ENCODE measurements at regions not wholly inside any gene's neighbourhood (a gene's known extent, or its start where the extent isn't known, plus 50 kb on each side); places are given as distances from the start of the nearest gene placed in this dataset.
A peak's percentile ranks its signal among the peaks of the same experiment; 100 is the strongest.

DNA sequence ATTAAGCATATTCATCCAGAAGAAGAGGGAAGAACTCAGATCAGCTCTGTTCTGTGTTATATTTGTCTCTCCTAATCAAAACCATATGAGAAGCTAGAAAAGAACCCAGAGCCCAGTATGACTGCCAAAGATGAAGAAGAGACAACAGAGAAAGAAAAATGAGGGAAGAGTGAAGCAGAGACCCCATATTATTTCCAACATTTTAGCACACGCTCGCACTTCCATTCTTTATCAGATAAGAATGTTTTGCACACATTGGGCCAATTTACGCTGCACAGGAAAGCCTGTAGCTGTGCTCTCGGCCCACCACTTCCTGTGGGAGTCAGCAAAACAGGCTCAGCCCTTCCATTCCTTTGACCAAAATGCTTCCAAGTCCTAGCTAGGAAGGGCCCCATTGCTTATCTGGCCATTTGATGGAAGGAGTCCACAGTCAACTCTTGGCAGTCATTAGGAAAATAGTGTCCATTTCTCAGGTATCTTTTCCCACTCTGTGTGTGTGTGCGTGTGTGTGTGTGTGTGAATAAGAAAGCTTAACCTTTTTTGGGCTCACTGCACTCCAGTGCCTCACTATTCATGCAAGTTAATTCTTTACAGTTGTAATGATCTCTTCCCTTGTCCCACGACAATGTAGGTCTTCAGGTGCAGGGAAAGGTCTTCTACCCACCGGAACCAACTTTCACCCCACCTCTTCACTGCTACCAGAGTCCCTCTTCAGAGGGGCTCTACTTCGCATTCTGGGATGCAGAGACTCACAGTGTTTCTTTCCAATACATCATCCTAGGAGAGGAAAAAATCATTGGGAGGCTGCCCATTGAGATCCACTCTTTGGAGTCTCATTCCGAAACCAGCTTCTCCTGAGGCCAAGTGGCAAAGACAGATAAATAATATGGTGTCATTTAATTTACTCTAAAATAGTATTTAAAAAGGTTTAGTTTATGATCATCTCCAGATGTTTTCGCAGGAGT is 237.5 kb downstream of the COG6 start:
- no peaks in the 10 kb centered on the region for H3K27me3 ChIP-seq
- H3K9me3 ChIP-seq, result no peaks in the 10 kb centered on the region
- 80 to 86% methylated on average over 10 of the region's 10 CpGs for WGBS, 2 donors
- TF ChIP-seq, protein P1, sequence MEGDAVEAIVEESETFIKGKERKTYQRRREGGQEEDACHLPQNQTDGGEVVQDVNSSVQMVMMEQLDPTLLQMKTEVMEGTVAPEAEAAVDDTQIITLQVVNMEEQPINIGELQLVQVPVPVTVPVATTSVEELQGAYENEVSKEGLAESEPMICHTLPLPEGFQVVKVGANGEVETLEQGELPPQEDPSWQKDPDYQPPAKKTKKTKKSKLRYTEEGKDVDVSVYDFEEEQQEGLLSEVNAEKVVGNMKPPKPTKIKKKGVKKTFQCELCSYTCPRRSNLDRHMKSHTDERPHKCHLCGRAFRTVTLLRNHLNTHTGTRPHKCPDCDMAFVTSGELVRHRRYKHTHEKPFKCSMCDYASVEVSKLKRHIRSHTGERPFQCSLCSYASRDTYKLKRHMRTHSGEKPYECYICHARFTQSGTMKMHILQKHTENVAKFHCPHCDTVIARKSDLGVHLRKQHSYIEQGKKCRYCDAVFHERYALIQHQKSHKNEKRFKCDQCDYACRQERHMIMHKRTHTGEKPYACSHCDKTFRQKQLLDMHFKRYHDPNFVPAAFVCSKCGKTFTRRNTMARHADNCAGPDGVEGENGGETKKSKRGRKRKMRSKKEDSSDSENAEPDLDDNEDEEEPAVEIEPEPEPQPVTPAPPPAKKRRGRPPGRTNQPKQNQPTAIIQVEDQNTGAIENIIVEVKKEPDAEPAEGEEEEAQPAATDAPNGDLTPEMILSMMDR (IDR thresholded peaks at IDR 0.05), result no peak
- no peak overlapping the region for H3K27ac ChIP-seq
- no peak overlapping the region for H3K4me3 ChIP-seq
- H3K36me3 ChIP-seq, result no peaks in the 10 kb centered on the region
- FAIRE-seq (no peak), DNase-seq (no peak), ATAC-seq (peak in 3 of 4 donors; percentile 18 to 58 (median 41))
- intact Hi-C loops (cut with DNase I), result no loop called here
- H3K4me1 ChIP-seq, result no peaks in the 10 kb centered on the region

DNA sequence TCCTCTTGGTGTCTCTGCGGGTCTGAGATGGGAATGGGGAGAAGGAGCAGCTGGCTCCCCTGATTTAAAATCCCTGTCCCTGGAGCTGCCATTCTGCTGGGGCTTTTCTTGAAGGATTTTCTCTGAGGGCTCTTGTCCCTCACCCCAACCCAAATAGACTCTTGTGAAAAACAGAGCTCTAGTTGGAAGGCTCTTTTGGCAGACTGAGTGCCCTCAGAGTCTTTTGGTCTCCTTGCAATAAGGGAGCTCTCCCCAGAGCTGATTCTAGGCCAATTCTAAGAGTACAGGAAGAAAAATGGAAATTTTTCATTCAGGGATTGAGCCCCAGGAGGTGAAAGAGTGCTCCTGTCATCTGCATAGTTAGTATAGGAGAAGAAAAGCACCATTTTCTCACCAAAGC is 238.3 kb downstream of the COG6 start:
- Histone ChIP-seq H3K4me1 (no peaks in the 10 kb centered on the region), H3K27me3 (no peaks in the 10 kb centered on the region), H3K27ac (no peak overlapping the region), H3K36me3 (no peaks in the 10 kb centered on the region), H3K9me3 (no peaks in the 10 kb centered on the region), H3K4me3 (no peak overlapping the region)
- ATAC-seq (no peak), DNase-seq (no peak), FAIRE-seq (no peak)
- WGBS, 2 donors, result 83 to 84% methylated on average over 1 of the region's 1 CpG
- intact Hi-C loops (cut with DNase I), result no loop called here
- TF ChIP-seq, protein P1 (IDR thresholded peaks at IDR 0.05), result no peak

DNA sequence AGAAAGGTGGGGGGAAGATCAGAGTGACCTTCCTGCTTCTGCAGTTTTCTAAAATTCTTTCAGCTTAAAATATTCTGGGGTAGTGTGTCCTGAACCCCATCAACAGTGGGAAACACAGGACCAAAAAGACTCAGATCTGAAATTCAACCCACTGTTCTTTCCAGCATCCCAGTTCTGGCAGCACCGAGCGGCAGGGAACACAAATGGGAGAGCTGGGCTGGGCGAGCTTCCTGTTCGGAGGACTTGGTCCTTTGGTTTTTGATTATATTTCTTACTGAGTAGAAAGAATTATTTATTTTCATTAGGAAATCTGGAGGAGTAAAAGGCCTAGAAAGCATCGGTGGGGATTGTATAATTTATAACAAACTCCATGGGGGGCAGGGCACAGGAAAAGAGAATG is 239.1 kb downstream of the COG6 start:
- intact Hi-C loops (cut with DNase I), result no loop called here
- FAIRE-seq, result no peak
- Histone ChIP-seq H3K36me3 (no peaks in the 10 kb centered on the region), H3K9me3 (no peaks in the 10 kb centered on the region), H3K4me3 (no peak overlapping the region), H3K27me3 (no peaks in the 10 kb centered on the region), H3K4me1 (peaks cover 0 to under 1% (median 0%) of the 10 kb centered on the region in 3 donors), H3K27ac (no peak overlapping the region)
- 79 to 85% methylated on average over 5 of the region's 5 CpGs for WGBS, 2 donors
- TF ChIP-seq, protein P1 (IDR thresholded peaks at IDR 0.05), result no peak
- no peak for ATAC-seq
- DNase-seq, result no peak

DNA sequence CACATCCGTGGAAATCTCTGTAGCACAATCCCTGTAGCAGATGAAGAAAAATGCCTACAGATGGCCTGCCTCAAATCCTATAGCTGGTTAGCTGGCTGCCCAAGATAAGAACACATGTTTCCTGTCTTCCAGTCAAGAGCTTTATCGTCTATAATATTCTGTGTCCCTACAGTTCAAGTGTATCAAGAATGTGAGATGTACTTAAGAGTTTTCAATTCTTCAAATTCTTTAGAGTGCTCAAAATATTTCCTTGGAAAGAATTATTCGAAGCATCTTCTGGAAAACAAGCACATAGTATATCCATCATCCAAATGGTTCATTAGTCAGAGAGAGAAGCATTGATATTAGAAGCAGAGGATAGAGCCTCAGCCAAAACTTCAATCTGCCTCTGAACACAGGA is 239.8 kb downstream of the COG6 start:
- Histone ChIP-seq H3K36me3 (no peaks in the 10 kb centered on the region), H3K27ac (no peak overlapping the region), H3K4me1 (peaks cover 5 to 6% (median 6%) of the 10 kb centered on the region in 3 donors), H3K27me3 (no peaks in the 10 kb centered on the region), H3K9me3 (no peaks in the 10 kb centered on the region), H3K4me3 (no peak overlapping the region)
- TF ChIP-seq, protein P1 (IDR thresholded peaks at IDR 0.05), result no peak
- 53 to 62% methylated on average over 3 of the region's 3 CpGs for WGBS, 2 donors
- intact Hi-C loops (cut with DNase I), result no loop called here
- ATAC-seq (no peak), DNase-seq (no peak), FAIRE-seq (no peak)

DNA sequence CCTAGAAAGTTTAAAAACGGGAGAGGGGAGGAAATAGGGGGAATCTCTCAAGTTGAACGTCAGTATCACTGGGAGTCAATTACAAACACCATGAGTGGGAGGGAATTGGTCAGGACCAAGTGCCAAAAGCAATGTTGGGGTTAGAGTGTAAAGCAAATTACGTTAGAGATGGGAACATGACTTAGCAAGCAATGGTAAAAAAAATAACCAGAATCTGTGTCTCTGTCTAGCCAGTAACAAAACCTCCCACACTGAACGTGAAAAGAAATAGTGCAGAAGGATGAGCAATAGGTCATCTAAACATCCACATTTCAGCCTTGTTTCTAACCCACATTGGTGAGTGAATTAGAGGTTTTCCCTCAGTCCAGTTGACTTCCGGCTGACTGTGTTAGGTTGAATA is 242.2 kb downstream of the COG6 start:
- 88% methylated on average over 5 of the region's 5 CpGs for WGBS, 2 donors
- H3K9me3 ChIP-seq, result no peaks in the 10 kb centered on the region
- no peaks in the 10 kb centered on the region for H3K36me3 ChIP-seq
- TF ChIP-seq, protein P1 (IDR thresholded peaks at IDR 0.05), result no peak
- DNase-seq (no peak), ATAC-seq (peak in 1 of 4 donors; percentile 14), FAIRE-seq (no peak)
- H3K27me3 ChIP-seq, result no peaks in the 10 kb centered on the region
- no peak overlapping the region for H3K27ac ChIP-seq
- intact Hi-C loops (cut with DNase I), result no loop called here
- no peak overlapping the region for H3K4me3 ChIP-seq
- peaks cover 8 to 13% (median 13%) of the 10 kb centered on the region in 3 donors for H3K4me1 ChIP-seq

Measured in pancreas (tissue), 10 donors.